ENCODE measurements at regions not wholly inside any gene's neighbourhood (a gene's known extent, or its start where the extent isn't known, plus 50 kb on each side); places are given as distances from the start of the nearest gene placed in this dataset.

DNA sequence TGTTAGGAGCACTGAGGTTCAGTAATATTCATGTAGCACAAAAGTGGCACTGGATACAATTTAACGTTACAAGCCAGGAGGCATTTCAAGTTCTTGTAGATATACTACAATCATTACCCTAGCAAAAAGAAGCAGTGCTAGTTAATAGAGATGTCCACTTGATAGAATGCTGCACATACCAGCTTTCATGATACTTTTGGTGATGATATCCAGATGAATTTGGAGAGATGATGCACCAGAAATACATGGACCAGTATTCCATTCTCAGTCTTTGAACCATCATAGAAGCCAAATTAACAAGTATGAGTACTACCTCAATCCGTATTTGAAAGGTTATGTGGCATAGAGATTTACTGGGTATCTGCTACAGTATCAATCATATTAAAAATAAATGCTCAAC is 421.0 kb upstream of the MAGEB18 start:
- Mint-ChIP-seq H3K4me3 (no peak overlapping the region), H3K4me1 (no peaks in the 10 kb centered on the region), H3K36me3 (no peaks in the 10 kb centered on the region), H3K27ac (no peak overlapping the region), H3K9me3 (no peaks in the 10 kb centered on the region), H3K27me3 (ENCODE audit: low read depth) (no peaks in the 10 kb centered on the region)
- DNase-seq (ENCODE audit: low spot score) = no peak
- ATAC-seq = no peak
- TF ChIP-seq NR2C2 (CRISPR knock-in tag; IDR thresholded peaks at IDR 0.05) (no peak), NFYB (CRISPR knock-in tag; conservative IDR thresholded peaks at IDR 0.05; ENCODE audit: low read depth) (no peak)
- POLR2A ChIA-PET = no interaction called here
- CTCF ChIA-PET = no interaction called here

DNA sequence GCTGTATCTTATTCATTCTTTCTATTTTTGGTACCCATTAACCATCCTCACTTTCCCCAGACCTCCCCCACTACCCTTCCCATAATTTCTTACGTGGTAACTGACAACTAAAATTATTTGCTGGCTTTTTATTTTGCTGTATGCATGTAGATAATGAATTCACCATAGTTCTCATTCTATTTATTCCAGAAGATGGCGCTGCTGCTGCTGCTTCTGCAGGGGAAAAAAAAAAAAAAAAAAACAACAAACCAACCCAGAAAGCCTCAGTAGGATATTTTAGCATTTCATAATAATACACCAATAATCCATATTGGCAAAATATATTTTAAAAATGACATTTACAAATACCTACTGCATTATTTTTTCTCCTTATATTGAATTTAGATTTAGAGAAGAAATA is 416.6 kb upstream of the MAGEB18 start:
- Mint-ChIP-seq H3K36me3 (no peaks in the 10 kb centered on the region), H3K27ac (no peak overlapping the region), H3K4me3 (no peak overlapping the region), H3K4me1 (peaks cover 5% of the 10 kb centered on the region; the same call in 1 of the 2 replicates), H3K27me3 (ENCODE audit: low read depth) (no peaks in the 10 kb centered on the region), H3K9me3 (no peaks in the 10 kb centered on the region)
- DNase-seq (ENCODE audit: low spot score) (no peak), ATAC-seq (no peak)
- TF ChIP-seq TEAD4 (CRISPR knock-in tag; IDR thresholded peaks at IDR 0.05) (no peak), JAZF1 (CRISPR knock-in tag; IDR thresholded peaks at IDR 0.05) (no peak), FOXP1 (CRISPR knock-in tag; IDR thresholded peaks at IDR 0.05; ENCODE audit: borderline replicate concordance) (no peak), OVOL2 (CRISPR knock-in tag; IDR thresholded peaks at IDR 0.05; ENCODE audit: borderline replicate concordance) (no peak), ZNF219 (CRISPR knock-in tag; IDR thresholded peaks at IDR 0.05; ENCODE audit: borderline replicate concordance) (no peak), ZNF138 (CRISPR knock-in tag; conservative IDR thresholded peaks at IDR 0.05) (no peak), SMAD4 (CRISPR knock-in tag; IDR thresholded peaks at IDR 0.05) (no peak), ETV6 (CRISPR knock-in tag; IDR thresholded peaks at IDR 0.05) (no peak)
- TF ChIP-seq, protein P1, sequence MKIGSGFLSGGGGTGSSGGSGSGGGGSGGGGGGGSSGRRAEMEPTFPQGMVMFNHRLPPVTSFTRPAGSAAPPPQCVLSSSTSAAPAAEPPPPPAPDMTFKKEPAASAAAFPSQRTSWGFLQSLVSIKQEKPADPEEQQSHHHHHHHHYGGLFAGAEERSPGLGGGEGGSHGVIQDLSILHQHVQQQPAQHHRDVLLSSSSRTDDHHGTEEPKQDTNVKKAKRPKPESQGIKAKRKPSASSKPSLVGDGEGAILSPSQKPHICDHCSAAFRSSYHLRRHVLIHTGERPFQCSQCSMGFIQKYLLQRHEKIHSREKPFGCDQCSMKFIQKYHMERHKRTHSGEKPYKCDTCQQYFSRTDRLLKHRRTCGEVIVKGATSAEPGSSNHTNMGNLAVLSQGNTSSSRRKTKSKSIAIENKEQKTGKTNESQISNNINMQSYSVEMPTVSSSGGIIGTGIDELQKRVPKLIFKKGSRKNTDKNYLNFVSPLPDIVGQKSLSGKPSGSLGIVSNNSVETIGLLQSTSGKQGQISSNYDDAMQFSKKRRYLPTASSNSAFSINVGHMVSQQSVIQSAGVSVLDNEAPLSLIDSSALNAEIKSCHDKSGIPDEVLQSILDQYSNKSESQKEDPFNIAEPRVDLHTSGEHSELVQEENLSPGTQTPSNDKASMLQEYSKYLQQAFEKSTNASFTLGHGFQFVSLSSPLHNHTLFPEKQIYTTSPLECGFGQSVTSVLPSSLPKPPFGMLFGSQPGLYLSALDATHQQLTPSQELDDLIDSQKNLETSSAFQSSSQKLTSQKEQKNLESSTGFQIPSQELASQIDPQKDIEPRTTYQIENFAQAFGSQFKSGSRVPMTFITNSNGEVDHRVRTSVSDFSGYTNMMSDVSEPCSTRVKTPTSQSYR (CRISPR knock-in tag; IDR thresholded peaks at IDR 0.05) = no peak
- TF ChIP-seq, protein P2, sequence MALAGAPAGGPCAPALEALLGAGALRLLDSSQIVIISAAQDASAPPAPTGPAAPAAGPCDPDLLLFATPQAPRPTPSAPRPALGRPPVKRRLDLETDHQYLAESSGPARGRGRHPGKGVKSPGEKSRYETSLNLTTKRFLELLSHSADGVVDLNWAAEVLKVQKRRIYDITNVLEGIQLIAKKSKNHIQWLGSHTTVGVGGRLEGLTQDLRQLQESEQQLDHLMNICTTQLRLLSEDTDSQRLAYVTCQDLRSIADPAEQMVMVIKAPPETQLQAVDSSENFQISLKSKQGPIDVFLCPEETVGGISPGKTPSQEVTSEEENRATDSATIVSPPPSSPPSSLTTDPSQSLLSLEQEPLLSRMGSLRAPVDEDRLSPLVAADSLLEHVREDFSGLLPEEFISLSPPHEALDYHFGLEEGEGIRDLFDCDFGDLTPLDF (CRISPR knock-in tag; IDR thresholded peaks at IDR 0.05) = no peak
- TF ChIP-seq, protein P3, sequence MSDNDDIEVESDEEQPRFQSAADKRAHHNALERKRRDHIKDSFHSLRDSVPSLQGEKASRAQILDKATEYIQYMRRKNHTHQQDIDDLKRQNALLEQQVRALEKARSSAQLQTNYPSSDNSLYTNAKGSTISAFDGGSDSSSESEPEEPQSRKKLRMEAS (CRISPR knock-in tag; IDR thresholded peaks at IDR 0.05) = no peak
- TF ChIP-seq, protein P4, sequence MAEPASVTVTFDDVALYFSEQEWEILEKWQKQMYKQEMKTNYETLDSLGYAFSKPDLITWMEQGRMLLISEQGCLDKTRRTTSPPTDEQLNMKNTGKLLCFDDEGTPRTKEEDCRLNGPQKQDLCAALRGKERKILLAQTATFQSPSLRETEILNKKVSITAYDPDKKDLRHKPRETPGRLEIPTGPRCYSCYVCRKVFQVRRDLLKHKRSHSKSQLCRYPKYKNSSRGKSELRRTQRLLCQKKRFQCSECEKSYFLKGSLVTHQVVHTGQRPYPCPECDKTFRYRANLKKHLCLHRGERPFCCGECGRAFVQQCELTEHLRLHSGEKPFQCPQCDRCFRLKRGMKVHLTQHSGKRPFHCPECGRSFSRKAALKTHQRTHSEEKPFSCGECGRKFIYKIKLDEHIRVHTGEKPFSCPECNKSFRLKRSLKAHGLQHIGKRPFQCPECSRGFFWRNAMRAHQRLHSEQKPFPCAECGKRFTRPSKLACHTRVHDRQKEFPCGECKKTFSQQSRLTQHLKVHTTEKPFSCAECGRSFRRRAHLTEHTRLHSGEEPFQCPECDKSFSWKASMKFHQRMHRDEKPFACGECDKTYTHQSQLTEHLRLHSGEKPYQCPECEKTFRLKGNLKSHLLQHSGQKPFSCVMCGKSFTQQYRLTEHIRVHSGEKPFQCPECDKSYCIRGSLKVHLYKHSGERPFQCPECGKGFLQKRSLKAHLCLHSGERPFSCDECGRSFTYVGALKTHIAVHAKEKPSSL (CRISPR knock-in tag; conservative IDR thresholded peaks at IDR 0.05) = no peak
- TF ChIP-seq, protein P5, sequence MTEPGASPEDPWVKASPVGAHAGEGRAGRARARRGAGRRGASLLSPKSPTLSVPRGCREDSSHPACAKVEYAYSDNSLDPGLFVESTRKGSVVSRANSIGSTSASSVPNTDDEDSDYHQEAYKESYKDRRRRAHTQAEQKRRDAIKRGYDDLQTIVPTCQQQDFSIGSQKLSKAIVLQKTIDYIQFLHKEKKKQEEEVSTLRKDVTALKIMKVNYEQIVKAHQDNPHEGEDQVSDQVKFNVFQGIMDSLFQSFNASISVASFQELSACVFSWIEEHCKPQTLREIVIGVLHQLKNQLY (CRISPR knock-in tag; IDR thresholded peaks at IDR 0.05) = no peak
- ChIA-PET CTCF (no interaction called here), POLR2A (no interaction called here)

DNA sequence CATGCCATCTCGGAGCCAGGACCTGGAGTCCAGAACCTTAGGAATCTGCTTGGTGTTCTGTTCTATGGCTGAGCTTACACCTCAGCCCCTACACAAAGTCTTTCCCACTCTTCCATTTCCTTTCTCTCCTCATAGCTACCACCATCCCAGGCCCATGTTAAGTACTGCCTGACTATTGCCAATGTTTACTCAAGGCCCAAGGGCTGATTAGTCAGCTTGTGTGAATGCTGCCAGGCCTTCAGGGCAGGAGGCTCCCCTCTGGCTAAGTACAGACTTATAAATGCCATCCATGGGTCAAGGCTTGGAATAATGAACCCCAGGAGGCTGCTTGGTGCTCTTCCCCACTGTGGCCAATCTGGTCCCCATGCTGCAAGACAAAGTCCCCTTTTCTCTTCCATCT is 411.6 kb upstream of the MAGEB18 start:
- H3K4me3 Mint-ChIP-seq = no peak overlapping the region
- no peak for ATAC-seq
- POLR2A ChIA-PET = no interaction called here
- TF ChIP-seq, protein P6, sequence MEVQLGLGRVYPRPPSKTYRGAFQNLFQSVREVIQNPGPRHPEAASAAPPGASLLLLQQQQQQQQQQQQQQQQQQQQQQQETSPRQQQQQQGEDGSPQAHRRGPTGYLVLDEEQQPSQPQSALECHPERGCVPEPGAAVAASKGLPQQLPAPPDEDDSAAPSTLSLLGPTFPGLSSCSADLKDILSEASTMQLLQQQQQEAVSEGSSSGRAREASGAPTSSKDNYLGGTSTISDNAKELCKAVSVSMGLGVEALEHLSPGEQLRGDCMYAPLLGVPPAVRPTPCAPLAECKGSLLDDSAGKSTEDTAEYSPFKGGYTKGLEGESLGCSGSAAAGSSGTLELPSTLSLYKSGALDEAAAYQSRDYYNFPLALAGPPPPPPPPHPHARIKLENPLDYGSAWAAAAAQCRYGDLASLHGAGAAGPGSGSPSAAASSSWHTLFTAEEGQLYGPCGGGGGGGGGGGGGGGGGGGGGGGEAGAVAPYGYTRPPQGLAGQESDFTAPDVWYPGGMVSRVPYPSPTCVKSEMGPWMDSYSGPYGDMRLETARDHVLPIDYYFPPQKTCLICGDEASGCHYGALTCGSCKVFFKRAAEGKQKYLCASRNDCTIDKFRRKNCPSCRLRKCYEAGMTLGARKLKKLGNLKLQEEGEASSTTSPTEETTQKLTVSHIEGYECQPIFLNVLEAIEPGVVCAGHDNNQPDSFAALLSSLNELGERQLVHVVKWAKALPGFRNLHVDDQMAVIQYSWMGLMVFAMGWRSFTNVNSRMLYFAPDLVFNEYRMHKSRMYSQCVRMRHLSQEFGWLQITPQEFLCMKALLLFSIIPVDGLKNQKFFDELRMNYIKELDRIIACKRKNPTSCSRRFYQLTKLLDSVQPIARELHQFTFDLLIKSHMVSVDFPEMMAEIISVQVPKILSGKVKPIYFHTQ (CRISPR knock-in tag; IDR thresholded peaks at IDR 0.05) = no peak
- TF ChIP-seq, protein P7, sequence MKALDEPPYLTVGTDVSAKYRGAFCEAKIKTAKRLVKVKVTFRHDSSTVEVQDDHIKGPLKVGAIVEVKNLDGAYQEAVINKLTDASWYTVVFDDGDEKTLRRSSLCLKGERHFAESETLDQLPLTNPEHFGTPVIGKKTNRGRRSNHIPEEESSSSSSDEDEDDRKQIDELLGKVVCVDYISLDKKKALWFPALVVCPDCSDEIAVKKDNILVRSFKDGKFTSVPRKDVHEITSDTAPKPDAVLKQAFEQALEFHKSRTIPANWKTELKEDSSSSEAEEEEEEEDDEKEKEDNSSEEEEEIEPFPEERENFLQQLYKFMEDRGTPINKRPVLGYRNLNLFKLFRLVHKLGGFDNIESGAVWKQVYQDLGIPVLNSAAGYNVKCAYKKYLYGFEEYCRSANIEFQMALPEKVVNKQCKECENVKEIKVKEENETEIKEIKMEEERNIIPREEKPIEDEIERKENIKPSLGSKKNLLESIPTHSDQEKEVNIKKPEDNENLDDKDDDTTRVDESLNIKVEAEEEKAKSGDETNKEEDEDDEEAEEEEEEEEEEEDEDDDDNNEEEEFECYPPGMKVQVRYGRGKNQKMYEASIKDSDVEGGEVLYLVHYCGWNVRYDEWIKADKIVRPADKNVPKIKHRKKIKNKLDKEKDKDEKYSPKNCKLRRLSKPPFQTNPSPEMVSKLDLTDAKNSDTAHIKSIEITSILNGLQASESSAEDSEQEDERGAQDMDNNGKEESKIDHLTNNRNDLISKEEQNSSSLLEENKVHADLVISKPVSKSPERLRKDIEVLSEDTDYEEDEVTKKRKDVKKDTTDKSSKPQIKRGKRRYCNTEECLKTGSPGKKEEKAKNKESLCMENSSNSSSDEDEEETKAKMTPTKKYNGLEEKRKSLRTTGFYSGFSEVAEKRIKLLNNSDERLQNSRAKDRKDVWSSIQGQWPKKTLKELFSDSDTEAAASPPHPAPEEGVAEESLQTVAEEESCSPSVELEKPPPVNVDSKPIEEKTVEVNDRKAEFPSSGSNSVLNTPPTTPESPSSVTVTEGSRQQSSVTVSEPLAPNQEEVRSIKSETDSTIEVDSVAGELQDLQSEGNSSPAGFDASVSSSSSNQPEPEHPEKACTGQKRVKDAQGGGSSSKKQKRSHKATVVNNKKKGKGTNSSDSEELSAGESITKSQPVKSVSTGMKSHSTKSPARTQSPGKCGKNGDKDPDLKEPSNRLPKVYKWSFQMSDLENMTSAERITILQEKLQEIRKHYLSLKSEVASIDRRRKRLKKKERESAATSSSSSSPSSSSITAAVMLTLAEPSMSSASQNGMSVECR (CRISPR knock-in tag; IDR thresholded peaks at IDR 0.05; ENCODE audit: borderline replicate concordance) = no peak
- TF ChIP-seq GTF2I (CRISPR knock-in tag; conservative IDR thresholded peaks at IDR 0.05) (no peak), KAT7 (CRISPR knock-in tag; IDR thresholded peaks at IDR 0.05; ENCODE audit: borderline replicate concordance) (no peak)

More for the DNA sequence above, 411.6 kb upstream of the MAGEB18 start:
- H3K27me3 Mint-ChIP-seq (ENCODE audit: low read depth) = no peaks in the 10 kb centered on the region
- no peak for DNase-seq (ENCODE audit: low spot score)
- CTCF ChIA-PET = no interaction called here
- H3K36me3 Mint-ChIP-seq = no peaks in the 10 kb centered on the region
- H3K4me1 Mint-ChIP-seq = peaks cover 5% of the 10 kb centered on the region; the same call in 1 of the 2 replicates
- no peak overlapping the region for H3K27ac Mint-ChIP-seq
- H3K9me3 Mint-ChIP-seq = peaks cover 4% of the 10 kb centered on the region; the same call in 1 of the 2 replicates
